ENCODE measurements at regions not wholly inside any gene's neighbourhood (a gene's known extent, or its start where the extent isn't known, plus 50 kb on each side); places are given as distances from the start of the nearest gene placed in this dataset.

GRCh38 chr5:60535951-60536350 is 164.0 kb downstream of the DEPDC1B start:
- no CpG with 5 or more reads among the region's 2 CpGs for WGBS, 2 experiments (ENCODE audit: extremely low coverage in 2 of 2, insufficient read length in 1 of 2)
- no peak for ATAC-seq (ENCODE audit: low read depth)

More at GRCh38 chr5:60535951-60536350, 164.0 kb downstream of the DEPDC1B start:
- Histone ChIP-seq H4K20me1 (ENCODE audit: insufficient read depth, low read length) (no peaks in the 10 kb centered on the region), H2BK5ac (ENCODE audit: low read depth, low read length, poor library complexity, severe bottlenecking) (no peak overlapping the region), H3K27me3 (ENCODE audit: control insufficient read depth, insufficient read depth, low read length) (no peaks in the 10 kb centered on the region; the same call in 1 of the 2 replicates), H2BK120ac (ENCODE audit: low read depth, low read length) (no peak overlapping the region), H3K27ac (ENCODE audit: insufficient read depth, low read length) (no peak overlapping the region), H3K4me1 (ENCODE audit: control insufficient read depth, insufficient read depth, low read length) (no peaks in the 10 kb centered on the region), H2BK15ac (ENCODE audit: low read depth, low read length) (no peak overlapping the region), H2AFZ (replicated peaks; ENCODE audit: low read length, poor library complexity) (no peak overlapping the region), H2BK20ac (ENCODE audit: low read depth, low read length) (no peak overlapping the region), H4K5ac (ENCODE audit: low read depth, low read length) (no peak overlapping the region), H3K23ac (ENCODE audit: low read depth, low read length) (no peak overlapping the region), H3K4me2 (ENCODE audit: low read depth, low read length) (no peak overlapping the region), H3K14ac (replicated peaks; ENCODE audit: low read depth, low read length) (no peak overlapping the region), H3K4ac (ENCODE audit: low read depth, low read length) (no peak overlapping the region), H2AK9ac (replicated peaks; ENCODE audit: low read depth, low read length, poor library complexity) (no peak overlapping the region), H3K36me3 (ENCODE audit: control insufficient read depth, insufficient read depth, low read length) (no peaks in the 10 kb centered on the region), H3K4me3 (ENCODE audit: insufficient read depth, low read depth, low read length) (no peak overlapping the region), H4K8ac (ENCODE audit: low read depth in 2 of 2, low read length in 2 of 2) (no peak overlapping the region), H4K91ac (ENCODE audit: insufficient read depth, low read depth, low read length) (no peak overlapping the region), H3K56ac (ENCODE audit: extremely low read depth, insufficient read depth, low read length) (no peak overlapping the region), H3K9me1 (ENCODE audit: insufficient read depth, low read length) (no peaks in the 10 kb centered on the region; the same call in 1 of the 2 replicates), H2AK5ac (ENCODE audit: low read depth, low read length) (no peak overlapping the region), H3K9ac (ENCODE audit: low read depth, low read length) (no peak overlapping the region), H3K79me1 (ENCODE audit: low read depth in 1 of 2, low read length in 2 of 2) (no peaks in the 10 kb centered on the region), H3K9me3 (ENCODE audit: control insufficient read depth, insufficient read depth, low read length) (no peaks in the 10 kb centered on the region), H3K18ac (ENCODE audit: low read depth, low read length) (no peak overlapping the region)
- intact Hi-C loops (cut with micrococcal nuclease) = no loop called here
- TF ChIP-seq RFX5 (IDR thresholded peaks at IDR 0.05; ENCODE audit: low read depth, low read length) (no peak), BHLHE40 (IDR thresholded peaks at IDR 0.05; ENCODE audit: low read depth, low read length) (no peak), CHD1 (IDR thresholded peaks at IDR 0.05; ENCODE audit: low read depth, low read length) (no peak), MAFK (IDR thresholded peaks at IDR 0.05; ENCODE audit: low read depth, low read length) (no peak), USF2 (IDR thresholded peaks at IDR 0.05; ENCODE audit: low read depth, low read length) (no peak), RCOR1 (IDR thresholded peaks at IDR 0.05; ENCODE audit: insufficient replicate concordance, low read length) (no peak), NFE2L2 (IDR thresholded peaks at IDR 0.05; ENCODE audit: low read depth, low read length) (no peak), POLR2A (IDR thresholded peaks at IDR 0.05; ENCODE audit: low read depth, low read length) (no peak), MXI1 (IDR thresholded peaks at IDR 0.05; ENCODE audit: borderline replicate concordance, low read depth, low read length) (no peak), FOS (IDR thresholded peaks at IDR 0.05; ENCODE audit: low read depth, low read length) (no peak), CEBPB (IDR thresholded peaks at IDR 0.05; ENCODE audit: low read depth, low read length) (no peak), RAD21 (IDR thresholded peaks at IDR 0.05; ENCODE audit: low read length) (no peak), ELK1 (IDR thresholded peaks at IDR 0.05; ENCODE audit: borderline replicate concordance, low read depth, low read length) (no peak), SMC3 (IDR thresholded peaks at IDR 0.05; ENCODE audit: low read depth, low read length) (no peak), MAZ (IDR thresholded peaks at IDR 0.05; ENCODE audit: borderline replicate concordance, low read depth, low read length) (no peak)
- in situ Hi-C loops (cut with MboI; ENCODE audit: low sequenced_read_pairs) = no loop called here
- BruUV-seq (replicated peaks) = no TSS peak
- no peak for DNase-seq
- ChIA-PET CTCF (interaction anchor here (0.8 kb wide), 1 partner anchor 13 kb away, joined by 5 read pairs; no protein-coding TSS in a partner anchor), POLR2A (ENCODE audit: unreplicated experiment) (no interaction called here)
- dilution Hi-C loops (cut with HindIII; ENCODE audit: low sequenced_read_pairs, unreplicated experiment) = no loop called here
